ENCODE measurements at regions not wholly inside any gene's neighbourhood (a gene's known extent, or its start where the extent isn't known, plus 50 kb on each side); places are given as distances from the start of the nearest gene placed in this dataset.

DNA sequence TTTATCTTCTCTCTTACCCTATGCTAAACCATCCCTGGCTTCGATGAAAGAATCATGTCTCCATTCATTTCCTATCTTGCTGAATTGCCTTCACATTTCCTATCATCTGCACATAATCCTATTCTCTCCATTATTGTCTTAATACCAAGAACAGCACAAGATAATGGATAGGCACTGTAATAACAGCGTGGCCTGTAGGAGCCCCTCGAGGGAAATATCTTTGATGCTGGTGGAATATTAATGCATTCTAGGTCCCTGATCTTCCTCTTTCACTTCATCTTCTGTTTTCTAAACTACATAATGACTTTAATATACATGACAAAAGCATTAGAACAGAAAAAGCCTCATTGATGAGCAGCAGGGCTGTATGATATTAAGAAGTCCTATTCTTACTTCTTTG lies 720.6 kb downstream of the RWDD3 start:
- no peaks in the 10 kb centered on the region for H3K9me3 ChIP-seq
- ATAC-seq (no peak), DNase-seq (no peak)
- intact Hi-C loops (cut with DNase I, micrococcal nuclease), result no loop called here
- H3K4me3 ChIP-seq, result no peak overlapping the region
- no peaks in the 10 kb centered on the region for H3K36me3 ChIP-seq (ENCODE audit: low read depth)
- TF ChIP-seq, protein P1, sequence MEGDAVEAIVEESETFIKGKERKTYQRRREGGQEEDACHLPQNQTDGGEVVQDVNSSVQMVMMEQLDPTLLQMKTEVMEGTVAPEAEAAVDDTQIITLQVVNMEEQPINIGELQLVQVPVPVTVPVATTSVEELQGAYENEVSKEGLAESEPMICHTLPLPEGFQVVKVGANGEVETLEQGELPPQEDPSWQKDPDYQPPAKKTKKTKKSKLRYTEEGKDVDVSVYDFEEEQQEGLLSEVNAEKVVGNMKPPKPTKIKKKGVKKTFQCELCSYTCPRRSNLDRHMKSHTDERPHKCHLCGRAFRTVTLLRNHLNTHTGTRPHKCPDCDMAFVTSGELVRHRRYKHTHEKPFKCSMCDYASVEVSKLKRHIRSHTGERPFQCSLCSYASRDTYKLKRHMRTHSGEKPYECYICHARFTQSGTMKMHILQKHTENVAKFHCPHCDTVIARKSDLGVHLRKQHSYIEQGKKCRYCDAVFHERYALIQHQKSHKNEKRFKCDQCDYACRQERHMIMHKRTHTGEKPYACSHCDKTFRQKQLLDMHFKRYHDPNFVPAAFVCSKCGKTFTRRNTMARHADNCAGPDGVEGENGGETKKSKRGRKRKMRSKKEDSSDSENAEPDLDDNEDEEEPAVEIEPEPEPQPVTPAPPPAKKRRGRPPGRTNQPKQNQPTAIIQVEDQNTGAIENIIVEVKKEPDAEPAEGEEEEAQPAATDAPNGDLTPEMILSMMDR (IDR thresholded peaks at IDR 0.05), result no peak
- H3K4me1 ChIP-seq (ENCODE audit: low read depth), result no peaks in the 10 kb centered on the region

DNA sequence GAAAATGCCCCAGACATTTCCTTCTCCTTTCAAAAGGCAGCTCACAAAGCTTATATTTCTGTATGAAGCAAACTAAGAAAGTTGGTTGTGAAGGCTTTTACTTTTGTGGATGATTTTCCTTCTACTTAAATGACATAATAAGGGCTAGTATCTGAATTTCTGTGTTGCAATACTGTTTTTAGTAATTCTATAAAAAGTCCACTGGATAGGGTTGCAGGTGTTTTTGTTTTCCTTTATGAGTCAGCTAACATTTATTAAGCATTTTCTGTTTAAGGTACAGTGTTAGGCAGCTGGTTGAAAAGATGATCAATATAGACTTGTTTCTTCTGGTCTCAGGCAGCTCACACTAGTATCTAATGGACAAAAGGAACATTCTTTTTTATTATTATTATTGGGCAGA lies 722.2 kb downstream of the RWDD3 start:
- no peak overlapping the region for H3K4me3 ChIP-seq
- DNase-seq (no peak), ATAC-seq (no peak)
- TF ChIP-seq, protein P1 (IDR thresholded peaks at IDR 0.05), result no peak
- peaks cover 3% of the 10 kb centered on the region for H3K9me3 ChIP-seq
- intact Hi-C loops (cut with DNase I, micrococcal nuclease), result no loop called here
- no peaks in the 10 kb centered on the region for H3K36me3 ChIP-seq (ENCODE audit: low read depth)
- no peaks in the 10 kb centered on the region for H3K4me1 ChIP-seq (ENCODE audit: low read depth)

DNA sequence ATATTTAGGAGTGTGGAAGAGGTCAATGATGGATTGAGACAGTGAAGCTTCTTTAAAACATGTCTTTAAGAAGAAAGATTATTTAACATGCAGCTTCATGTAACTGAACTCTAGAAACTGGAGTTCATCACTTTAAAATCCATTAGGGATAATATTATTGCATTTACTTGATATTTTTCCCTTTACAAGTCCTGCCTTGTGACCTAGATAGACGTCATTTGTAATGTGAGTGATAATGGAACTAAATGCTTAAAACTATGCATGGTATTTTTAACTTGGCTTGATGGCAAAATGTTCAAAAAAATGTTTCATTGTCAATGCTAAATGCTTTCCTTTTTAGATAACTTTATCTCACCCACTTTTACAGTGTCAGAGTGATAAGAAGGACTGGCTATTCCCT lies 723.7 kb downstream of the RWDD3 start:
- peaks cover 9% of the 10 kb centered on the region for H3K9me3 ChIP-seq
- TF ChIP-seq, protein P1 (IDR thresholded peaks at IDR 0.05), result no peak
- ATAC-seq, result no peak
- no peaks in the 10 kb centered on the region for H3K36me3 ChIP-seq (ENCODE audit: low read depth)
- H3K4me3 ChIP-seq, result no peak overlapping the region
- H3K4me1 ChIP-seq (ENCODE audit: low read depth), result no peaks in the 10 kb centered on the region
- intact Hi-C loops (cut with DNase I, micrococcal nuclease), result no loop called here
- DNase-seq, result no peak

DNA sequence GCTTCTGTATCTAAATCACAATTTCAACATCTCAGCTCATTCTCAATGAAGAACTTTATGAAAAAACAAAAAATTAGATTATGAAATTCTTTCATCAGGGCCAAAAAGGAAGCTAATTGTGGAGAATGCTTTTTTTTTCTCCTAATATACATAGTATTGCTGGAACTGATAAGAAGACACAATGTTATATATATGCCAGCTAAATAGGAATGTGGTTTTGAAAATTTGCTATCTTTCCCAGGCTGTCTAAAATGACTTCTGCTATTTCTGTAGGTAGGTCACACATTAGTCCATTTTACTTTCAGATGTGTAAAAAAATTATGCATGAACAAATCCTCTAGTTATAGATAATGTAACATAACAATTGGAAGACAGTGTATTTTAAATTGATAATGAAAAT lies 732.9 kb downstream of the RWDD3 start:
- ATAC-seq (no peak), DNase-seq (no peak)
- H3K36me3 ChIP-seq (ENCODE audit: low read depth), result no peaks in the 10 kb centered on the region
- intact Hi-C loops (cut with DNase I, micrococcal nuclease), result no loop called here
- TF ChIP-seq, protein P1 (IDR thresholded peaks at IDR 0.05), result no peak
- no peak overlapping the region for H3K4me3 ChIP-seq
- H3K4me1 ChIP-seq (ENCODE audit: low read depth), result no peaks in the 10 kb centered on the region
- H3K9me3 ChIP-seq, result peaks cover 10% of the 10 kb centered on the region

DNA sequence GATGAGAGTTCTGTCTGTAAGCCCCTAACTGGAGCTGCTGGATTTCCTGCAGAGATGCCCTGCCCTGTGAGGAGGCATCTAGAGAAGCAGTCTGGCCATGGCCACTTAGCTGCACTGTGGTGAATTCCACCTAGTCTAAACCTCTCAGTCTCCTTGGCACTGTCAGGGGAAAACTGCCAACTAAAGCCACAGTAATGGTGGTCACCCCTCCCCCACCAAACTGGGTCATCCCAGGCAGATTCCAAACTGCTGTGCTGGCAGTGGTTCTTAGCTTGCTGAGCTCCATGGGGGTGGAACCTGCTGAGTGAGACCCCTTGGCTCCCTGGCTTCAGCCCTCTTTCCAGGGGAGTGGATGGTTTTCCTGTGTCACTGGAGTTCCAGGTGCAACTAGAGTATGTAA lies 740.6 kb downstream of the RWDD3 start:
- TF ChIP-seq, protein P1 (IDR thresholded peaks at IDR 0.05), result no peak
- no peak for DNase-seq
- intact Hi-C loops (cut with DNase I, micrococcal nuclease), result no loop called here
- Histone ChIP-seq H3K4me3 (no peak overlapping the region), H3K9me3 (no peaks in the 10 kb centered on the region), H3K4me1 (ENCODE audit: low read depth) (no peaks in the 10 kb centered on the region), H3K36me3 (ENCODE audit: low read depth) (no peaks in the 10 kb centered on the region)
- ATAC-seq, result no peak

DNA sequence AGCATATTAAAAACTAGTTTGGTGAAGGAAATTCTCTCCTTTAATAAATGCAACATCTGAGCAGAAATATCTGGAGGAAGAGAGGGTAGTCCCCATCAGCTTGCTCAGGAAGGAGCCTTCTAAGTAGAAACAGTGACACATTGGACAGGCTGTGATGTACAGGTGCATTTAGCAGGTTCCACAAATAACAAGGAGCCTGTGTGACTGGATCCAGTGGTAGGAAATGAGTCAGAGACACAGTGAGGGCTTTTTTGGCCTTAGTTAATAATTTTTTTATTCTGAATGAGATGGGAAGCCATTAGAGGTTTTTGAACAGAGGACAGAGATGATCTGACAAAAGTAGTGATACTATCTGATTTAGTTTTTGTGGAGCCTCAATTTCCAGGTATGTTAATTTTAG lies 738.9 kb upstream of the PTBP2 start:
- intact Hi-C loops (cut with DNase I, micrococcal nuclease), result no loop called here
- H3K9me3 ChIP-seq, result no peaks in the 10 kb centered on the region
- no peak for DNase-seq
- no peak for ATAC-seq
- no peaks in the 10 kb centered on the region for H3K4me1 ChIP-seq (ENCODE audit: low read depth)
- TF ChIP-seq, protein P1 (IDR thresholded peaks at IDR 0.05), result no peak
- no peak overlapping the region for H3K4me3 ChIP-seq
- H3K36me3 ChIP-seq (ENCODE audit: low read depth), result no peaks in the 10 kb centered on the region

All from mucosa of descending colon (tissue), 3 donors.